ENCODE measurements at regions not wholly inside any gene's neighbourhood (a gene's known extent, or its start where the extent isn't known, plus 50 kb on each side); places are given as distances from the start of the nearest gene placed in this dataset.

DNA sequence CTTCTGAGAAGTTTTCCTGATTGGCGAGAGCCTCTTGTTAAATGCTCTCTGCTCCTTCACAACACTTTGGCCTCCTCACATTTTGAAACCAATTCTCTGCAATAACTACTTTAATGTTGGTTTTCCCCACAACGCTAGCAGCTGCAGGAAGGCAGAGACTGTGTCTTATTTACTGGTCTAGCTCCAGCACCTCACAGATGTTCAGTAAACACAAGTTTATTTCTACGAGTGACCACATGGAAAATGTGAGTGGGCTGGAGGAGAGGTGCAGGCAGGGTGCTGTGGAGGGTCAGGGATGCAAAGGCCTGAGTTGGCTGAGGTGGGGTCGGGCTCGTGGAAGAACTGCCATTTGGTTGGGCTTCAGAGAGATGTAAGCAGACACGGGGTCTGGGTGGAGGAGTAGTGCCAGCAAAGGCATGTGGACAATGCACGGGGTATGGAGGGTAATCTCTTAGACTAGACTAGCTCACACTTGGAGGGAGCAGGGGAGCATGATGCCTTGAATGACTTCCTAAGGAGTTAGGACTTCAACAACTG lies 117.4 kb upstream of the RTL1 start:
- no peak for TF ChIP-seq CTCF (IDR thresholded peaks at IDR 0.05)
- TF ChIP-seq EP300 (IDR thresholded peaks at IDR 0.05), result no peak
- no peak for TF ChIP-seq POLR2AphosphoS5 (IDR thresholded peaks at IDR 0.05)
